GM12872 (cell line): ENCODE measurements at regions not wholly inside any gene's neighbourhood (a gene's known extent, or its start where the extent isn't known, plus 50 kb on each side); places are given as distances from the start of the nearest gene placed in this dataset.

Experiments used
- TF ChIP-seq, protein P1 (sequence below): IDR thresholded peaks from 3 replicates; pipeline ENCODE4 v1.5.1; 2011; ENCODE audit warnings: low read depth, mild to moderate bottlenecking, low read length, moderate library complexity; ENCODE audit not compliant: insufficient read depth

DNA sequence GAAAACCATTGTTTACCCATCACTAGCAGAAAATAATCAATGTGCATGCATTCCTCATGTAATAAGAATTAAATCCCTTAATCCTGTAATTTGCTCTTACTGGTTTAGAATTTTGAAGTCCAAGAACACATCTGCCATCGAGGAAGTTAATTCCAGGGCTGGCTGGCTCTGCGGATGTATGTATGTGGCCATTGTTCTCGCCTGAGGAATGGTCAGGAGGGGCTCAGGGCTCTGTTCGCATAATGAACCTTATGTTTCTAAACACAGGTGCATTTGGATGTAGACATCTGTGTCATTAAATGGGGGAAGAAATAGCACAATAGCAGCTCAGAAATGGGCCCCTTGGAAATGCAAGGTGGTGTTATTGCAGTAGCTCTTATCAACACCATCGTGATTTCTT lies 148.6 kb upstream of the GAS1 start:
- TF ChIP-seq, protein P1, sequence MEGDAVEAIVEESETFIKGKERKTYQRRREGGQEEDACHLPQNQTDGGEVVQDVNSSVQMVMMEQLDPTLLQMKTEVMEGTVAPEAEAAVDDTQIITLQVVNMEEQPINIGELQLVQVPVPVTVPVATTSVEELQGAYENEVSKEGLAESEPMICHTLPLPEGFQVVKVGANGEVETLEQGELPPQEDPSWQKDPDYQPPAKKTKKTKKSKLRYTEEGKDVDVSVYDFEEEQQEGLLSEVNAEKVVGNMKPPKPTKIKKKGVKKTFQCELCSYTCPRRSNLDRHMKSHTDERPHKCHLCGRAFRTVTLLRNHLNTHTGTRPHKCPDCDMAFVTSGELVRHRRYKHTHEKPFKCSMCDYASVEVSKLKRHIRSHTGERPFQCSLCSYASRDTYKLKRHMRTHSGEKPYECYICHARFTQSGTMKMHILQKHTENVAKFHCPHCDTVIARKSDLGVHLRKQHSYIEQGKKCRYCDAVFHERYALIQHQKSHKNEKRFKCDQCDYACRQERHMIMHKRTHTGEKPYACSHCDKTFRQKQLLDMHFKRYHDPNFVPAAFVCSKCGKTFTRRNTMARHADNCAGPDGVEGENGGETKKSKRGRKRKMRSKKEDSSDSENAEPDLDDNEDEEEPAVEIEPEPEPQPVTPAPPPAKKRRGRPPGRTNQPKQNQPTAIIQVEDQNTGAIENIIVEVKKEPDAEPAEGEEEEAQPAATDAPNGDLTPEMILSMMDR = no peak

DNA sequence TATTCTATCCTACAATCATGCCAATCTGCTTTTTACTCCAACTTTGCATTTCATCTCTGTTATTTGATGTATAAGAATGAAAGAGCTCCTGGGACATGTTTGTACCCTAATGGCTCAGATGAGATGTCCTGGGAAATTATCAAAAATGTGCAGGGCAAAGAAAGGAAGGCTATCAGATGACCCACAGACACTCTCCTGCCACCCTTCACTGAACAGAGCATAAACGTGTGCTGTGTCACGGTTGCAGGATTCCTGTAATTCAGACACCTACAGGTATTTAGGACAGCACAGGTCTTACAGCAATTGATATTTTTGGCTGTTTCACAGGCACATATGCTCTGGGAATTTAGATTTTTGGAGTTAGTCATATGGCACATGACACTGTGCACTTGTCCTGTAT lies 149.2 kb upstream of the GAS1 start:
- TF ChIP-seq, protein P1 = no peak

DNA sequence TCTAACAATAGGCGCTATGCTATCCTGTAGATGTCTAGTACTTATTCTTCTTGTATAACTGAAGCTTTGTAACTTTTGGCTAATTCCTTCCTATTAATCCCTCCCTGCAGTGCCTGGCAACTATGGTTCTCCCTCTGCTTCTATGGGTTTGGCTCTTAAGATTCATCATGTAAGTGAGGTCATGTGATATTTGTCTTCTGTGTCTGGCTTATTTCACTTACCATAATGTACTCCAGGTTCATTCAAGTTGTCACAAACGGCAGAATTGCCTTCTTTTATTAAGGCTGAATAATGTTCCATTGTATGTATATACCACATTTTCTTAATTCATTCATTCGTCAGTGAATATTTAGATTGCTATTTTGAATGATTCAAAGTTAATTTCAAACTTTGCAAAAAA lies 149.9 kb upstream of the GAS1 start:
- TF ChIP-seq, protein P1 = no peak

DNA sequence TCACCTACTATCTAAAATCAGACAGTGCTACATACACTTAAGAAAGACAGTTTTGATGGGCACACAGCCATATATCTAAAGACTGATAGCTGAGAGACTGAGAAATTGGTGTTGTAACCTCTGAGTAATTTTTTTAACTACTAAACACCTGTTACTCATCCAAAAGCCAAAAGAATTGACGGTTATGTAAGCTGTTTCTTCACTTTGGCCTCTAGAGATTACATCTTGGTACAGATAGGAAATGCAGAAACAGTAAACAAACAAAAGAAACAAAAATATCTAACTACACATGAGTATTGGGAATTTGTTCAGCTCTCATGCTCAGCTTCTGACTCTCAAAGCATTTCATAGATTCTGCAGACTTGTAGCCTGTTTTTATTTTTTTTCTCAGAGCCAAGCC lies 152.1 kb upstream of the GAS1 start:
- TF ChIP-seq, protein P1 = no peak

DNA sequence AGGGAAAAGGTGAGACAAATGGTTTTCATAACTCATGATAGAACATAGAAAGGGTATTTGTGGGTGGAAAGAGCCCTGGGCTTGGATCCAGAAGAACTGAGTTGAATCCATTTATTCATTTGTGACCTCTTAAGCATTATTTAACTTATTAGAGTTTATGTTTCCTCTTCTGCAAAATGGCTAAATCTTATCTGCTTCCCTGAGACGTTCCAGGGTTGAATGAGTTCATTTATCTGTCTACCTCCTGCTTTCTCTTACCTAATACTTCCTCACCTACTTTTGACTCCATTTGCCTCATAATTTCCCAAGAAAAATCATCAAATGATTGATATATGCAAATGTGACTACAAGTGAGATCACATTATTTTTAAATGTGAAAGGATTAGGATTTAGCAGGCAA lies 152.7 kb upstream of the GAS1 start:
- TF ChIP-seq, protein P1 = no peak

DNA sequence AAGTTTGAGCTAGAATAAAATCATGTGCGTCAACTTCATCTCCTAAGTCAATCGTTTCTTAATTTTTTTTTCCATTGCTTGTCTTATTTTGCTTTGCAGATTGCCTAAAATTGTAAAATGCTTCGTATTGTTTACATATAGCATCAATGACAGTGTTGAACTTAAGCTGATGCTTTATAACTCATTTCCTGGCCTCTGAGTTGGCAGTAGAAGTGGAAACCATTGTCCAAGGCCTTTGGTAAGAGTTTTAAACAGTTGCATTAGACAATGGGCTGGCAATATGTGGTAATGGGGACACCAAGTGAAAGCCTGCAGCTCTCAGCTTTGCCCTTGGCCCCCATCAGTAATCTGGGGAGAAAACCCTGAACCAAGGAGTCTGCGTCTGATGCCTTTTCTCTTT lies 154.8 kb upstream of the GAS1 start:
- TF ChIP-seq, protein P1 = no peak

DNA sequence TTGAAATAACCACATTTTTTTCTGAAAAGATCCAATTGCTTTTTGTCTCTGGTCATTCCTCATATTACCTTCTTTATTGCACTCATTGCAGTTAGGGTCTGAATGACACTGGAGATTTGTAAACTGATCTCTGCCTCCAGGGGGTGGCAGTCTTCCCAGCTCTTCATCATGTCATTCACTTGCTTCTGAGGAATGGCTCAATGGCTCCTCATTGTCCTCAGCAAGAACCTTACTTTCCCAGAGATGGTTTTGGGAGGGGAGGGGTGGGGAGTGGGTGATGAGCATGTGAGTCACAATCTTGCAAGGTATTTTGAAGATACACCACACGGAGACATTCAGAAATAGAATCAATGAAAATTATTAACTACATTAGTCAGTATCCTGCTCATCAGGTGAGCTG lies 159.8 kb upstream of the GAS1 start:
- TF ChIP-seq, protein P1 = peak; percentile 32; the same call in 1 of the 3 replicates

DNA sequence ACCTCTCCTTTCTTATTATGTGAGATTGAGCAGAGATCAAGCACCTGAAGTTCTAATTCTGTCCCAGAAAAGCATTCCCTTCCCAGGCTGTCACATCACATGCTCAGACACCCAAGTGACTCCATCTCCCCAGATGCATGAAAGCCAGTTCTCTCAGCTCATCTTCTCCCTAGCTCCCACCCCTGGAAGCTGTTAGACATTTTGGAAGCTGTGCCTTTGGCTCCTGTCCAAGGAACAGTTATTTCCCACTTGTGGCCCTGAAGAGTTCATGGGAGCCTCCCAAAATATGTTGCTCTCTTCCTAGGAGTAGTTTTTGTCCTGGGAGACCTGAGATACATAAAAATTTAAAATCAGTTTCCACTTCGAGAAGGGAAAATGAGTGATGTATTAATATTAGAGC lies 161.4 kb upstream of the GAS1 start:
- TF ChIP-seq, protein P1 = no peak
